Neural progenitor cell (in vitro differentiated cells): ENCODE measurements at regions not wholly inside any gene's neighbourhood (a gene's known extent, or its start where the extent isn't known, plus 50 kb on each side); places are given as distances from the start of the nearest gene placed in this dataset.

Source experiments
- DNase-seq: peaks from one replicate; pipeline ENCODE4 v3.0.0-alpha.2; 2016; ENCODE audit warnings: low spot score
- H2AFZ ChIP-seq: fragments of 200-600 bp; sonication (generic); replicated peaks from 2 replicates; pipeline ENCODE4 v1.6.1; 2016; ENCODE audit warnings: antibody characterized with exemption
- H3F3A ChIP-seq: fragments of 200-600 bp; sonication (generic); 2 replicates; pipeline ENCODE4 v1.6.1; 2016; ENCODE audit warnings: antibody characterized with exemption, low read depth
- H3K27ac ChIP-seq: fragments of 200-600 bp; sonication (generic); 2 replicates; pipeline ENCODE4 v1.5.1; 2016; ENCODE audit warnings: mild to moderate bottlenecking
- H3K27me3 ChIP-seq: fragments of 200-600 bp; sonication (generic); 2 replicates; pipeline ENCODE4 v1.6.1; 2016; ENCODE audit warnings: mild to moderate bottlenecking, moderate library complexity
- H3K36me3 ChIP-seq: fragments of 200-600 bp; sonication (generic); 2 replicates; pipeline ENCODE4 v1.5.1; 2016
- H3K4me1 ChIP-seq: fragments of 200-600 bp; sonication (generic); 2 replicates; pipeline ENCODE4 v1.6.1; 2016; ENCODE audit warnings: mixed run types
- H3K4me2 ChIP-seq: fragments of 200-600 bp; sonication (generic); 2 replicates; pipeline ENCODE4 v1.6.1; 2016
- H3K4me3 ChIP-seq: fragments of 200-600 bp; sonication (generic); 2 replicates; pipeline ENCODE4 v1.5.1; 2016
- H3K79me2 ChIP-seq: fragments of 200-600 bp; sonication (generic); 2 replicates; pipeline ENCODE4 v1.6.1; 2016; ENCODE audit warnings: low read depth
- H3K9ac ChIP-seq: fragments of 200-600 bp; sonication (generic); 2 replicates; pipeline ENCODE4 v1.6.1; 2016
- H3K9me3 ChIP-seq: fragments of 200-600 bp; sonication (generic); 2 replicates; pipeline ENCODE4 v1.5.1; 2016; ENCODE audit warnings: low read depth
- H4K20me1 ChIP-seq: fragments of 200-600 bp; sonication (generic); 2 replicates; pipeline ENCODE4 v1.6.1; 2016; ENCODE audit warnings: low read depth
- H3K27ac Mint-ChIP-seq: 3 replicates; pipeline ENCODE4 v1.8.0; 2021; ENCODE audit warnings: mixed read lengths
- H3K27me3 Mint-ChIP-seq: 2 replicates; pipeline ENCODE4 v1.8.0; 2022; ENCODE audit warnings: low read depth, mild to moderate bottlenecking, inconsistent platforms, moderate library complexity, mixed read lengths; ENCODE audit not compliant: insufficient read depth
- H3K36me3 Mint-ChIP-seq: 3 replicates; pipeline ENCODE4 v1.8.0; 2021; ENCODE audit warnings: mixed read lengths
- H3K4me1 Mint-ChIP-seq: 3 replicates; pipeline ENCODE4 v1.8.0; 2021; ENCODE audit warnings: mixed read lengths
- H3K4me3 Mint-ChIP-seq: 3 replicates; pipeline ENCODE4 v1.8.0; 2021; ENCODE audit warnings: mild to moderate bottlenecking, moderate library complexity, mixed read lengths
- H3K9me3 Mint-ChIP-seq: 3 replicates; pipeline ENCODE4 v1.8.0; 2020; ENCODE audit warnings: mixed read lengths
- EZH2 ChIP-seq: fragments of 200-600 bp; sonication (generic); IDR thresholded peaks from 2 replicates; pipeline ENCODE4 v1.6.1; 2017; ENCODE audit warnings: antibody characterized with exemption, mild to moderate bottlenecking, moderate library complexity
- EZH2phosphoT487 ChIP-seq: fragments of 200-600 bp; sonication (generic); IDR thresholded peaks from 2 replicates; pipeline ENCODE4 v1.6.1; 2017; ENCODE audit warnings: antibody characterized with exemption
- TF ChIP-seq, protein P1 (sequence below): fragments of 200-600 bp; sonication (generic); IDR thresholded peaks from 2 replicates; pipeline ENCODE4 v1.5.1; 2017; ENCODE audit warnings: antibody characterized with exemption, mild to moderate bottlenecking

DNA sequence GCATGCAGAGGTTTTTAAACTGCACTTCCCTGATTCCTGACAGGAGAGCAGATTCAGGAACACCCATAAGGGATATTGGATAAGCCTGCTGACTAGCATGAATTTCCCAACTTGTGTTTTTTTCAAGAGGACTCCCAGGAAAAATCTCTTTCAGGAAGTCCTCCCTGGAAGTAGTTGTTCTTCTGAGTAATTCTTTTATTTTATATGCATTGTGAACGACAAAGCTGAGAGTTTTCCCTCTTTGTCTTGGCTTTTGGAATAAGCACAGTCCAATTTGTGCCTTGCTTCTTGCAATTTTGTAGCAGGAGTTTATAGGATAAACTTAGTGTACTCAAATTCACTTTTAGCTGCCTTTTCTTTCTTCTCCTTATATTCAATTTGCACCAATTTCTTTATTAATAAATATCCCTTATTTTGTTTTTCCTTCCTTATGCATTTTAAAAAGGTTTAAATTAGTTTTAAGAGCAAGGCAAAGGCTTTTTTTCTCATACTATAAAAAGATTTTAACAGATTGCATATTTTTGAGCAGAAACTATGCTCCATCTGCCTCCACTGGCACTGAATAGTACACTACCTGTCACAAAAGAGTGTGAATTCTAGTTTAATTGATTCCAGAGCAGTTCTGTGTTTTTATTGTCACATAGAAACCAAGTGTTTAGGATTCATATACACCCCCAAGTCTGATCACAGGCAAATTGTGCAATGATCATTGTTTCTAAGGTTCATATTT lies 543.3 kb upstream of the SPRY2 start:
- Histone ChIP-seq H3K9ac (no peak overlapping the region), H3K4me2 (no peak overlapping the region), H3K79me2 (no peaks in the 10 kb centered on the region), H2AFZ (peak overlapping the region; percentile 54), H3K27me3 (no peaks in the 10 kb centered on the region), H3K4me1 (peaks cover 10% of the 10 kb centered on the region), H3F3A (no peaks in the 10 kb centered on the region), H3K9me3 (no peaks in the 10 kb centered on the region), H3K27ac (no peak overlapping the region), H3K36me3 (no peaks in the 10 kb centered on the region), H4K20me1 (no peaks in the 10 kb centered on the region), H3K4me3 (no peak overlapping the region)
- DNase-seq: no peak
- no peaks in the 10 kb centered on the region for H3K36me3 Mint-ChIP-seq
- no peaks in the 10 kb centered on the region for H3K4me1 Mint-ChIP-seq
- H3K9me3 Mint-ChIP-seq: no peaks in the 10 kb centered on the region
- no peaks in the 10 kb centered on the region for H3K27me3 Mint-ChIP-seq
- no peak overlapping the region for H3K4me3 Mint-ChIP-seq
- H3K27ac Mint-ChIP-seq: no peak overlapping the region
- no peak for TF ChIP-seq EZH2phosphoT487
- TF ChIP-seq, protein P1, sequence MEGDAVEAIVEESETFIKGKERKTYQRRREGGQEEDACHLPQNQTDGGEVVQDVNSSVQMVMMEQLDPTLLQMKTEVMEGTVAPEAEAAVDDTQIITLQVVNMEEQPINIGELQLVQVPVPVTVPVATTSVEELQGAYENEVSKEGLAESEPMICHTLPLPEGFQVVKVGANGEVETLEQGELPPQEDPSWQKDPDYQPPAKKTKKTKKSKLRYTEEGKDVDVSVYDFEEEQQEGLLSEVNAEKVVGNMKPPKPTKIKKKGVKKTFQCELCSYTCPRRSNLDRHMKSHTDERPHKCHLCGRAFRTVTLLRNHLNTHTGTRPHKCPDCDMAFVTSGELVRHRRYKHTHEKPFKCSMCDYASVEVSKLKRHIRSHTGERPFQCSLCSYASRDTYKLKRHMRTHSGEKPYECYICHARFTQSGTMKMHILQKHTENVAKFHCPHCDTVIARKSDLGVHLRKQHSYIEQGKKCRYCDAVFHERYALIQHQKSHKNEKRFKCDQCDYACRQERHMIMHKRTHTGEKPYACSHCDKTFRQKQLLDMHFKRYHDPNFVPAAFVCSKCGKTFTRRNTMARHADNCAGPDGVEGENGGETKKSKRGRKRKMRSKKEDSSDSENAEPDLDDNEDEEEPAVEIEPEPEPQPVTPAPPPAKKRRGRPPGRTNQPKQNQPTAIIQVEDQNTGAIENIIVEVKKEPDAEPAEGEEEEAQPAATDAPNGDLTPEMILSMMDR: no peak
- TF ChIP-seq EZH2: no peak

DNA sequence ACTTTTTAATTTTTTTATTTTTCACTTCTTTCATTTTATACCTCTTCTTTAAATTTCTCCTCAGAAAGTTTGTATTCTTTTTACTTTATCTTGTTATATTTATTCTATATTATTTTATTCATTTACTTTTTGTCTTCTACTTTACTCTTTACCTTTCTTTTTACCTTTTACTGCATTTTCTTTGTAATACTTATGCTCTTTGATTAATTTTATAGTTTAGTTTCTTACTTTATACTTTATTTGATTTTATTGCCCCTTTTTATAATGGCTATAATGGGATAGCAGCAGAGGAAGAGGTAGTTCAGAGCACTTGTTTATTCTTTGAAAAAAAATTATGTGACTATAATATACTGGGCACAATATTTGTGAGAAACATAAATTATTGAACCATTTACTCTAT lies 542.6 kb upstream of the SPRY2 start:
- H2AFZ ChIP-seq: no peak overlapping the region
- H3K79me2 ChIP-seq: no peaks in the 10 kb centered on the region
- no peak overlapping the region for H3K9ac ChIP-seq
- TF ChIP-seq, protein P1: no peak
- no peak for TF ChIP-seq EZH2
- no peak for TF ChIP-seq EZH2phosphoT487
- Mint-ChIP-seq H3K36me3 (no peaks in the 10 kb centered on the region), H3K27me3 (no peaks in the 10 kb centered on the region), H3K4me3 (no peak overlapping the region), H3K4me1 (no peaks in the 10 kb centered on the region), H3K9me3 (no peaks in the 10 kb centered on the region), H3K27ac (no peak overlapping the region)
- H3F3A ChIP-seq: no peaks in the 10 kb centered on the region
- no peaks in the 10 kb centered on the region for H4K20me1 ChIP-seq
- no peak overlapping the region for H3K4me3 ChIP-seq
- H3K27me3 ChIP-seq: no peaks in the 10 kb centered on the region
- no peaks in the 10 kb centered on the region for H3K36me3 ChIP-seq
- no peak for DNase-seq
- H3K4me1 ChIP-seq: peaks cover 10% of the 10 kb centered on the region
- no peaks in the 10 kb centered on the region for H3K9me3 ChIP-seq
- no peak overlapping the region for H3K27ac ChIP-seq
- no peak overlapping the region for H3K4me2 ChIP-seq

DNA sequence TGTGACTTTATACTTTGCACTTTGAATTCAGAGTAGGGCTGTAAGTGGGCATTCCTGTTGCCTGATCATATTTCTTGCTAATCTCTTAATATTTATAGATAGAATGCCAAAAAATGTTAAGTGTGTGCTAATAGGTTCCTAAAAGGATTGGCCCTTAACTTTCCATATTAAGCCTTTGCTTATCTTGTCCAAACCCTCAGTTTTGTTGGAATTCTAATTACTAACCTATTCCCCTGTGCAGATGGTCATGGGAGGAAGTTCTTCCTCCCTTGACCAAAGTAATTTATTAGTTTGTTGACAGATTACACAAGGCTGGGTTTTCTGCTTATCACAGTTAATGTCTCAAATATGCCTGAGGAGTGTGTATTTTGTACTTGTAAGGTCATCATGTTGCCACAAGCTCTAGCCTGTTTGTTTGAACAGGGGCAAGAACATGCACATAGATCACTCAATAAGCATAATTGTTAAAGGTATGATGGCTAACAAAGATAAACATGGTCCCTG lies 541.1 kb upstream of the SPRY2 start:
- Mint-ChIP-seq H3K36me3 (no peaks in the 10 kb centered on the region), H3K4me3 (no peak overlapping the region), H3K27ac (no peak overlapping the region), H3K27me3 (no peaks in the 10 kb centered on the region), H3K4me1 (no peaks in the 10 kb centered on the region), H3K9me3 (no peaks in the 10 kb centered on the region)
- H3K4me1 ChIP-seq: peaks cover 10% of the 10 kb centered on the region
- no peaks in the 10 kb centered on the region for H3K79me2 ChIP-seq
- H3F3A ChIP-seq: no peaks in the 10 kb centered on the region
- no peak overlapping the region for H3K9ac ChIP-seq
- no peaks in the 10 kb centered on the region for H3K9me3 ChIP-seq
- TF ChIP-seq, protein P1: no peak
- TF ChIP-seq EZH2 (no peak), EZH2phosphoT487 (no peak)
- no peak overlapping the region for H3K4me2 ChIP-seq
- no peak overlapping the region for H3K27ac ChIP-seq
- no peaks in the 10 kb centered on the region for H3K27me3 ChIP-seq
- no peaks in the 10 kb centered on the region for H3K36me3 ChIP-seq
- no peak for DNase-seq
- H2AFZ ChIP-seq: no peak overlapping the region
- no peak overlapping the region for H3K4me3 ChIP-seq
- no peaks in the 10 kb centered on the region for H4K20me1 ChIP-seq
